Head of caudate nucleus (tissue), 42 donors: ENCODE measurements at regions not wholly inside any gene's neighbourhood (a gene's known extent, or its start where the extent isn't known, plus 50 kb on each side); places are given as distances from the start of the nearest gene placed in this dataset.
A peak's percentile ranks its signal among the peaks of the same experiment; 100 is the strongest.

Experiments used
- DNase-seq, 42 donors: peaks; one replicate each; pipeline versions ENCODE4 v3.0.0 to v3.0.0-alpha.2; 2020 to 2021; ENCODE audit warnings: mixed read lengths in 7 of 42
- intact Hi-C: fragments of 100-400 bp; cut with DNase I; formaldehyde crosslinking; loops from one replicate; pipeline ENCODE4 v1.15.0; 2022

DNA sequence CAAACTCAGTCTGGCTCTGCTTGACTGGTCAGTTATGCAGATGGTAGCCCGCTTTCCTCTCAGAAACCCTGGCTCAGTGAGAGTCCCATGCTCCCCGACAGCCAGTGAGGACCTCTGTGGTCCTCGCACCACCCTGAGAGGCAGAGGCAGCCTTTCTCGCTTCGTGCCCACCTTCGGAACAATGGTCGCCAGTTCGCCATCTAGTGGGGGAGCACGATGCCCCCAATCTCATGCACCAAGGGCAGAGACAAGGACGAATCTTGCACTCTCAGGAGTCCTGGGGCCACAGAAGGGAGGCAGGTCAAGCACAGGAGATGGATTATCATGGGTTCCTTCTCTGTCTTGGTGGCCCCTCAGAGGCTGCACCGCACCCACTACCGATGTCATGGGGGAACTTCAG, 75.2 kb downstream of the RHCG start:
- intact Hi-C loops: no loop called here
- no peak for DNase-seq

DNA sequence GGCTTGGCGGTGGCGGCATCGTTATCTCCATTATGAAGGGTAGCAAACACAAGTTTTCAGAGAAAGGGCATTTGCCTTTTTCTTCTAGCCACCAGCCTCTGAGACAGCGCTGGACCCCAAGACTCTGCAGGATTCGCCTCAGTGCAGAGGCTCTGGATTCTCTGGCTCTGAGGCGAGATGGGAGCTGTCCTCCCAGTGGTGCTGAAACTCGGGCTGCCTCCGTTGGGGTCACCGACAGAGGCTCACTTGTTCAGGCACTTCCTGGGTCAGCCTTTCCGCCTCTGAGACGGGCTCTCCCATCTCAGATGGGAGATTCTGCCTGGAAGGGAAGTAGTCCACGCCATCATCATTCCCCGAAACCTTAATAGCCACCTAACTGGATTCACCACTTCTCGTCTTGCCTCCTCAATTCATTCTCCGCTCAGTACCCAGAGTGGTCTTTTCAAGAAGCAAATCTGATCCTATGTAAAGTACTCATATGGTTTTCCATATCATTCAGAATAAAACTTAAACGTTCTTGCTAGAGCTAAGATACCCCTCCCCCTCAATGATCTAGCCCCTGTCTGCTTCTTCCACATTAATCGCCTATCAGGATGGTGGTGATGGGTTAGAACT, 76.9 kb downstream of the RHCG start:
- intact Hi-C loops: loop anchor here (5.0 kb wide), 1 partner anchor 62 kb away; no protein-coding TSS in a partner anchor
- DNase-seq: peak in 22 of 42 donors; percentile 26 to 76 (median 46)

DNA sequence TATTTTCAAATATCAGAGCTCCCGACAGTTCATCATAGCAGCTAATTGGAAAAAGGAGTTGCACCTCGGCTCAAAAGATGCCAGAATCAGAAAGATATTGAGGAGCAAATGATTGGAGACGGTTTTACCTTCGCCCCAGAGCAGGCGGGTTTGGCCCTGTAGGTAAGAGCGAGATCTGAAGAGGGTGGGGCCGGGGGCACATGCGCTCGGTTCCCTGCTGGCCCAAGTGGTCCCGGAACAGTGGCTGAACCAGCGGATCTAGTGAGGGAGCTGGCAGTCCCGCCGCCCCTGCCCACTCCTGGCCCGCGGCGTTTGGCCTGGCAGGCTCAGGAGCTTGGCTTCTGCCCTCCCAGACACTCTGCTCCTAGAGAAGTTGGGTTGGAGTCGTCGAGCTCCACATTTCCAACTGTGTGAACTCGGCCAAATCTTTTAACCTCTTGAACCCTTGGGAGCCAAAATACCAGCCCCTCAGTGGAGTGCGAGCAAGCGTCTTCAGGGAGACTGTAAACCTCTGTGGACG, 79.1 kb downstream of the RHCG start:
- intact Hi-C loops: loop anchor here (5.0 kb wide), 1 partner anchor 60 kb away; no protein-coding TSS in a partner anchor
- DNase-seq: no peak

DNA sequence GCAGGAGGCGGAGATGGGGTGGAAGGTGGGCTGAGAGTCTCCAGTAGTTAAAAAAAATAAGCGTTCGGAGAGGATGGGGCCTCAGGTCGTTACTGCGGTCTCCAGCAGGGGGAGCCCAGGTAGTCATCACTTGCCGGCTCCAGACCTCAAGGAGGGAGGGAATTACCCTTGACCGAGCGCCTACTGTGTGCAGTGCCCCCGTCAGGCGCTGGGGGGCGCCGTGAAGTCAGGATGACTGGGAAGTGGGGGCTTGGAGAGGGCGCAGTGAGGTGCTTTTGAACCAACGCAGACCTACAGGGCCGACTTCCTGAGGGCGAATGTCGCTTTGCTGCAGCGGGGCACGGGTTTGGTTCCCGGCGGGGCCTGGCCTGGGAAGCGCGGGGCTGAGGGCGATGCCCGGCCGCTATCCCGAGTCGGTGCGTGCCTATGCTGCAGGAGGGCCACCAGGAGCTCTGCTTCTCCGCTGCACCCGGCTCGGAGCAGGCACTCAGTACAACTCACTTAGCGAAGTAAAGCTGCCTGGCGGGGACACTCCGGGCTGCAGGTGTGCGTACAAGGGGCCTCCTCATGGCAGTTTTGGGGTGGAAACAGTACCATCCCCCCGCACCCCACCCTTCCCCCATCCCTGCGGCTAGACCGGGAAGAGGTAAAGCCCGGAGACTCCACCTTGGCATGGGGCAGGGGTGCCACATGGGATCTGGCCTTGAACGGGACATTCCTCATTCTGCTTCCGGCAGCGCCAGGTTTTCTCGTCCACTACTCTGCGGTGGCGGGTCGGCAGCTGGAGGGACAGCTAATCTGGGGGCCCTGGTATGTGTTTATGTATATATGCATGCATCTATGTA, 79.8 kb downstream of the RHCG start:
- DNase-seq: peak in 39 of 42 donors; percentile 24 to 79 (median 55)
- intact Hi-C loops: loop anchor here (5.0 kb wide), 1 partner anchor 59 kb away; no protein-coding TSS in a partner anchor

DNA sequence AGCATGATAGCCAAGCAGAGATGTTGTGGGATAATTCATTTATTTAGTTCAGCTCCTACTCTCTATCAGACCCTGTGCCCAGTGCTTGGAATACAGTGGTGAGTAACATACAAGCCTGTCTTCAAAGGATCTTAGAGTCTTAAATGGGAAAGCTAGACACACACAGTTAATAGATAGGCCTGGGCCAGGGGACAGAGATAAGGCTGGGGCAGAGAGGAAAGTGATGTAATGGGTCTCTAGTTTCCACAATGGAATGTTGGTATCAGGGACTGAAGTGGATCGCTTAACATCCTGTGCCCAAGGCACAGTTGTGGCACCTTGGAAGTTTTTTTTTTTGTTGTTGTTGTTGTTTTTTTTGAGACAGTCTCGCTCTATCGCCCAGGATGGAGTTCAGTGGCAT, 79.9 kb upstream of the POLG start:
- DNase-seq: no peak

DNA sequence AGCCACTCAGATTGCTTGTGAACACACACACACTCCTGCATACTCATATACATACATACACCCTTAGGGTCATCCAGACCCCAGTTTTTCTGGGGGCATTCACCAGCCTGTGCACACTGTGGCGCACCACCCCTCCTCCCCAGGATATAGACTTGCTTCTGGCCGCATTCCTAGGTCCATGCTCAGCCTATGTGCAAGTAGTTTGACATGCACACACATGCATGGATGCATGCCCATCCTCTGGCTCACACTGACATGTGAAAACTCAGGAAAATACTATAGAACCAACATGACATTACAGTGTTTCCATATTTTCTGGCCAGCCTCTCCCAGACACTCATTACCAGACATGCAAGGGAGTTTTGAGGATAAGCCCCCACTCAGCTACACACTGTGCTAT, 79.3 kb upstream of the POLG start:
- intact Hi-C loops: no loop called here
- DNase-seq: no peak

More for the DNA sequence above, 79.9 kb upstream of the POLG start:
- intact Hi-C loops: no loop called here

DNA sequence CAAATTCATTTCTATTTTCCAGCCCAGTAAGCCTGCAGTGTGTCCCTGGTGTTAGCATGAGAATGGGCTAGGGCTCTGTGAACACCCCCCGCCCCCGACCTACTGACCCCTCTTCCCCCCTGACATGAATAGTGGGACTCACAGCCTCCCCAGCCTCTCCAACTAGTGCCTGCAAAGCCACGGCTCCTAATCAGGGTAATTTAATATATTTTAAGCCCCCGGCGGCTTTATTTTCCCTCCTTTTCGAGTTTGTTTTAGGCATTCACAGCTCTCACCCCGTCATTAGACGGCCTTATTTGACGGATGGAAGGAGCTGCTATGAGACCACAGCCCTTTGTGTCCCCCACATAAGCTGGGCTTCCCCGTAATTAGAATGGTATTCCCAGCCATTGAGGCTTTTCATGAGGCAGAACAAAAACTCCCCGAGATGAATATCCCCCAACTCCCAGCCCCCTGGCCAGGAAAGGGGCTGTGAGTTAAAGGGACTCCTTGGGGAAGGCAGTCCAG, 78.3 kb upstream of the POLG start:
- intact Hi-C loops: no loop called here

DNA sequence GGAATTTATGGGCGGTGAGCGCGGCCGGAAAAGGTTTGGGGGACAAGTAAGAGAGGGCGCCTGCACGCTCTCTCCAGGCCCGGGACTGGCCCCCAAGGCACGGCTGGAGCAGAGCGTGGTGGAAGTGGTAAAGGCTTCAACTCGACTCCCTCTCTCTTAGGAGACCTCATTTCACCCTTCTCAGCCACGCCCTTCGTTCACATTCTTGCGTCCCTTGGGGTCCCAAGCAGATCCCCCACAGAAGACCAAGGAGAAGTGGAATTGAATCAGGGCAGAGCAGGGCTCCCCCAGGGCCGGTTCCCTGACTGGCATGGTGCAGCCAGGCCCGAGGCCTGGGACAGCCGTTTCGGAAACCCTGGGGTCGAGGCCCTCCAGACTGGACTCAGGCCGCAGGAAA, 75.4 kb upstream of the POLG start:
- intact Hi-C loops: no loop called here

More for the DNA sequence above, 78.3 kb upstream of the POLG start:
- DNase-seq: no peak

DNA sequence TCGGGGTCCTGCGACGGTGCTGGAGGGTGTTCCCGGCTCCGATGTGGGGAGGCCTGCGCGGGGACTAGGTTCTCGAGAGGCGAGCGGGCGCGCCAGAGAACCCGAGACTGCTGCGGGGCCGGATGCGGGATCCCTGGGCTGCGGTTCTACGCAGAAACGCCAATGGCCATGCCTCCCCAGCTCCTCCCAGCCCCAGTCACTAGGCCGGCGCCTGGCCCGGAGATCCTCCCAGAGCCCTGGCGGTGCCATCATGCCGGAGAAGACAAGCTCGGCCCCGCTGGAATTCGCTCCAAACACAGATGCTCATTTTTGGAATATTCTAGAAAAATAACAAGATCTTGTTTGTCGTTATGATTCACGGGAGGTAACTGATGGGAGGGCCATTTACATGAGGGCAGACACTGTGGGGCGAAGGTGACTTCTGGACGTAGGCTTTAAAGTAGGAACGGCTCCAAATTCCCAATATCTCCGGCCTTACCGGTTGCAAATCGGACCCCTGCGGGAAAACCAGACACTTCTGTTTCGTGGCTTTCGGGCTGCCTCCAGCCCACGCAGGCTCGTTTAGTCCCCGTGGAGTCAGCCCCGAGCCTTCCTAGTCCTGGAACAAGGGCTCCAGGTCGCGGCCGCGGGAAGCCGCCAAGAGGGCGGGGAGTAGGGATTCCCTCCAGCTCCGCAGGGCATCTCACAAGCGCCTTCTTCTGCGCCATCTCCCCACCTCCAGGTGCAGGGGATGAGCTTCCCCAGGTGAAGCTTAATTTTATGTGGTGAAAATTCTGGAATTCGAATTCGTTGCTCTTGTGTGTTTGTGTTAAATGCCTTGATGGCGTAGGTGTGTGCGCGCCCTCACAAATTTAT, 74.8 kb upstream of the POLG start:
- intact Hi-C loops: no loop called here
- DNase-seq: no peak

More for the DNA sequence above, 75.4 kb upstream of the POLG start:
- no peak for DNase-seq

DNA sequence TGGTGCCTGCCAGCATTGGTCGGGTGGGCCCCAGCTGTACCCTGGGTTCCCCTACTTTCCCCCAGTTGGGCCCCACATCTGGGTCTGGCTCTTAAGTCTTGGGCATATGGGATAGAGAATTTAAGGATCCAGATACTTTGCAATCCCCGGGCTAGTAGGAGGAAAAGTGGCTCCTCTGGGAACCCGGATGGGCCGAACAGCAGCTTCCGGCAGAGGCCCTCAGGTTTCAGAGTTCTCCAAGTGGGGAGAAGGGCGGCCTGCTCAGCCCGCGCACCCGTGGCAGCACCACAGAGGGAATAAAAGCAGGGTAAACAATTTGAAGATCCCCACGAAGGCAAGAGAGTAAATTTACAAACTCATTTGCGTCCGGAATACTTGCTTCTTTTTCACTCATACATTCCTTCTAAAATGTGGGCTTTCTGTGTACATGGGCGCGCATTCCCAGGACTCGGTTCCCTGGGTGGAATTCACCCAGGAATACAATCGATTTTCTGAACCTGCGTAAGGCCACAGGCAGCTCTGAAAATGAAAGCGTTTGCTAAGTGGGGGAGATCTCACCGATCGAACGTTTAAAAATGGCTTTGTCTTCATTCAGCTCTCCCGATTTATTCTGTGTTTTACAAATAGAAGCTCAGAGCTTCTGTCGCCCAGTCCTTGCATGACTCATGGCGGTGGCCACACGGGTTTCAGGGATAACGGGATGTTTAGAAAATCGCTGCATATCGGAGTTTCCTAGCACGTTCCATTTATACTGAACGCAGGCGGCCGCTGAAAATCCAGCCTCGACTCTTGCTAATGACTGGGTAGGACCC, 74.0 kb upstream of the POLG start:
- intact Hi-C loops: no loop called here
- DNase-seq: no peak

DNA sequence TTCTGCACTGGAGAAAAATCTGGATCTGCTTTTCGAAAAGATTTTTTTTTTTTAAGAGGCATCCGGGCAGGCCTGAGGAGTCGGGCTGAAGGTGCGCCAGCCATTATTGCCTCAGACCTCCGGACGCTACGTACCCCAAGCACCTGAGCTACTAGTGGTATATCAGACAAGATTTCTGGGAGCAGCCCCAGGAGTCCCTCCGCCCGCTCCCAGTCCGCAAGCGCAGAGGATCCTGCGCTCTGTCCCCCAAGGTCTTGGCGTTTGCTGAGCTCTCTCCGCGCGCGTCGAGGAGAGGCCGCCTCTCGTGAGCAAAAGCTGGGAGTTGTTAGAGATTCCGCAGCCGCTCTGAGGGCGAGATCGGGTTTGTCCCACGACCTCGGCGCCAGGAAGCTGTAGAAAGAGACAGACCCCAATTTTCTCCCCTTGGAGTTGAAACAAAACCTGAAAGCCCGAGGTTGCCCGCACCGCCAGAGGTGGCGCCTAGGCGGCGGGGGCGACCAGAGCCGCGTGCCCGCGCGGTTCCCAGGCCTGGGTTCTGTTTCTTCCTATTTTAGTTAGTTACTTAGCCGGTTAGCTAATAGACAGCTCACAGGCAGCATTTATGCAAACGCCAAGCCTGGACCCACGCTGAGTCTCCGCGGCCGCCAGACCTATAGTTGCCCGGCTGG, 72.5 kb upstream of the POLG start:
- DNase-seq: no peak
- intact Hi-C loops: no loop called here

DNA sequence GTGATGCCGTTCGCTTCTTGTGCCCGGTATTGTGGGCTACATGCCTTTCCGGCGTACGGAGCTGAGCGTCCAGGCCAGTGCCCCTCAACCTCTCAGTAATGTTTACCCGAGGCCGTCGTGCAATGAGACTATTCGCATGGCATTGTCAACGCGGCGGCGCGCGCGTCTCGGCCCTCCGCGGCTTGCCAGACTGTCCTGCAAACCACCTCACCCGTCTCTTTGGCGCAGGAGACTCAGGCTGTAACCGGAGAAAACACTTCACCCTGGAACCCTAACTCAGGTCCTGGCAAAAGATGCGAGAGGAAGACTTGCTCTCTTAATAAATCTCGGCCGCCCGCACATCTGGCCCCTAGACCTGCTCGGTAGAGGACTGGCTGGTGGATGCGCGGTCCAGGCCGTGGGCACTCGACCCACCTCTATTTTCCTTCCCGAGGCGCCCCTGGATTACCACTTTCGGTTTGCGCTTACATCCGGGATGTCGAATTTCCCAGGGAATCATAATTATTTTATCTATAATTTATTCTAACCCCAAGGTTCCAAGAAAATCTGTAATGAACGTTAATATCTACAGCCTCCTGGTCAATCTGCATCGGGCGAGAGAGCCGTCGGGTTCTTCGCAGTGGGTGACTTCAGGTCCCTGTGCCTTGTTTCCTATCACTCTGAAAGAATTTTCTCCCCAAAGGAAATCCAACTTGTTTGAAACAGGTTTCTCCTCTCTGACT, 71.8 kb upstream of the POLG start:
- DNase-seq: no peak
- intact Hi-C loops: no loop called here

DNA sequence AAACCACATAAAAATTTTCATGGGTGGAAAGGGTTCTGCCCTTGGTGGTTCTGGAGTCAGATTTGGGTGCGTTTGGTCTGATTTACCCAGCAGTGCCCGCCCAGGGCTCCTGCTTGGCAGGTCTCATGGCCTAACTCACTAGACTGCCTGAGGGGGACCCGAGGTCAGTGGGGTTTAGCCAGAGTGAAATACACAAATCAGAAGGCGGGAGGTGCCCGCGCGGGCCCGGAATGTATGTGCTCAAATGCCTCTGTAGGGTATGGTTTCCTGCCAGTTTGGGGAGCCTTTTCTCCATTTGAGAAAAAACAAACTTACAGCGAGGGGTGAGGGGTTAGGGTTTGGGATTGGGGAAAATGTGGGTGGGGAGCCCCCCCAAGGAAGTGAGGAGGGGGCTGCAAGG, 70.9 kb upstream of the POLG start:
- DNase-seq: no peak

DNA sequence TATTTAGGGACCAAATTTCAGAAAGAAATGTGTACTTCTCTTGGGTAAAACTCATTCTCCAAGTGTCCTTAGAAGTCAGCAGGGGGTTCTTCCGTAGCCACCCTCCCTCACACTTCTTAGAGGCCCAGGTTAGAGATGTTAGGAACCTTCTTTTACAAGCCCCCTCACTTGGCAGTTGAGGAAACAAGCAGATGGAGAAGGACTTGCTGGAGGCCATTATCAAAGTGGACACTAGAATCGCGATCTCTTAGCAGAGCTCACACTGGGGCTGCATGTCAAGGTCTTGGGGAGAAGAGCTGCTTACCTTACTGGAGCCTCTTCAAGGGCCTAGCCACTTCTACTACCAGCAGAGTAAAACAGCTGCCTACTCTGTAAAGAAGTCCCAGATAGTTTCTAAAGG, 69.4 kb upstream of the POLG start:
- DNase-seq: no peak
- intact Hi-C loops: no loop called here

More for the DNA sequence above, 70.9 kb upstream of the POLG start:
- intact Hi-C loops: no loop called here

DNA sequence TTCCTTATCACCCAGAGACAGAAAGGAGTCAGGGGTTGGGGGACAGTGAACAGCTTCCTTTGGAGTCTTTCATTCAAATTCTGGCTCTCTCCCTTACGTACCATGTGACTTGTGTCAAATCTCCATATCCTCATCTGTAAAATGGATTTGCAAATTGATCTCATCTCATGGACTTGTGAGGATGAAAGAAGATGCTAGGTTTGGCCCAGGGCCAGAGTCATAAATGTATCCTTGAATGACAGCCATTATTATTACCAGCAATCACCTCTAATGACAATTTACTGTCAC, 67.8 kb upstream of the POLG start:
- intact Hi-C loops: no loop called here
- no peak for DNase-seq

DNA sequence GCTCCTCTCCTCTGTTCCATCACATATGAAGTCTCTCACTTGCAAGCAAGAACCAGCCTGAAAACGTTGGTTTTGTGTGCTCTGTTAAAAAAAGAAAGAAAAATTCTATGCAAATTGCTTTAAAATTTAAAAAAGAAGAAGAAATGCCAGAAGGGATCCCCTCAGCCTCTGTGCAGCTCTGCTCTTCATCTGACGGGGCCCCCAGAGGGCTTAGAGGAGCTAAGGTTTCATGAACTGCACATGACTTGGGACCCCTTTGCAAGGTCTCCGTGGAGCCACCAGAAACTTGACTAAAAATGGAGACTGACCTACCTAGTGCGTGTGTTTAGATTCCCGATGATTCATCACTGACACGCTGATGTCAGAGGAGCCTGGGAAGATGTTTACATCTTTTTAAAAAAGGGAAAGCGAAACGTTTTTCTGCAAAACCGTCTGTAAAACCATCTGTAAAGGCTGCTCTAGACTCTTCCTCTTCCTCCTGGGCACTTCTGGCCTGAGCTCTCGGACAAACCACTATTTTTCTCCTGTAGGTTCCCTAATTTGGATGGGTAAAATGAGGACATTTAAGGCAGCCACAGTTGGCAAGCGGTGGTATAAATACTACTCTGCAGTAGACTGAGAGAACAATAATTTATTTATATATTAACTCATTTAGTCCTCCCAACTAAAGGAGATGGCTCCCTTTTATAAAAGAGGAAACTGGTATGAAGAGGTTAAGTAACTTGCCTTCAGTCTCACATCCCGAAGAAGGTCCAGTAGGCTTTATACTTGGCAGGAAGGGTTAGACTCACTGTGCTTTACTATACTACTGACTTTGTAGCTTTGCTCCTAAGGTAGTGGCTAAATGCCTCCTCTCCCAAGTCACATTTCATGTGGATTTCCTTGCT, 67.2 kb upstream of the POLG start:
- intact Hi-C loops: no loop called here
- DNase-seq: peak in 11 of 42 donors; percentile 38 to 68 (median 49)
